HepG2 (cell line): ENCODE measurements at regions not wholly inside any gene's neighbourhood (a gene's known extent, or its start where the extent isn't known, plus 50 kb on each side); places are given as distances from the start of the nearest gene placed in this dataset.

Experiments
- ATAC-seq: fragments of 200-7000 bp; cut with Tn5 transposase; 3 replicates; pipeline ENCODE4 v1.9.1; 2020; ENCODE audit warnings: mild to moderate bottlenecking, moderate library complexity
- BruUV-seq: library from RNA; stranded (reverse); fragments of 400-500 nt; replicated peaks from 2 replicates; lab custom pipeline; 2021; lab: Mats Ljungman, UMichigan
- CTCF ChIA-PET: fragments of 300-600 bp; formaldehyde crosslinking; extraction: SDS; loops from one replicate; lab custom pipeline; 2021; ENCODE audit warnings: low total read pairs, inconsistent platforms, low intra/inter-chr PET ratio; lab: Yijun Ruan, JAX
- POLR2A ChIA-PET: fragments of 350-600 bp; sonication (Branson Sonifier 250); formaldehyde crosslinking; loops from one replicate; lab custom pipeline; 2020; ENCODE audit warnings: antibody characterized with exemption, inconsistent platforms; lab: Yijun Ruan, JAX
- DNase-seq: peaks from one replicate; pipeline ENCODE4 v3.0.0-alpha.2; 2015; ENCODE audit warnings: low spot score
- FAIRE-seq: peaks from 3 replicates; lab custom pipeline; 2011; peaks lifted over from hg19 to GRCh38; lab: Jason Lieb, UNC
- H2AFZ ChIP-seq: one replicate; pipeline ENCODE4 v1.6.1; 2011; ENCODE audit warnings: low read length, inconsistent platforms
- H3K27ac ChIP-seq: fragments of 300-600 bp; 3 replicates; pipeline ENCODE4 v1.8.0; 2011; ENCODE audit warnings: mixed run types, mild to moderate bottlenecking, mixed read lengths, low read length, inconsistent platforms; ENCODE audit not compliant: insufficient read depth; ENCODE audit errors: extremely low read length
- H3K27me3 ChIP-seq, 2 experiments: fragments of 200-600 bp in 1 of 2; 2 replicates in 1 of 2; 3 replicates in 1 of 2; pipeline versions ENCODE4 v1.6.0 to v1.8.0; 2011; ENCODE audit warnings: low read length in 2 of 2, mild to moderate bottlenecking in 2 of 2, moderate library complexity in 2 of 2, inconsistent platforms in 1 of 2; ENCODE audit not compliant: insufficient read depth in 2 of 2, control insufficient read depth in 1 of 2
- H3K36me3 ChIP-seq, 2 experiments: fragments of 200-600 bp in 1 of 2; replicated peaks in 1 of 2; 2 replicates in 1 of 2; 3 replicates in 1 of 2; pipeline versions ENCODE4 v1.5.1 to v1.8.0; 2011; ENCODE audit warnings: low read length in 2 of 2, inconsistent platforms in 1 of 2; ENCODE audit not compliant: insufficient read depth in 2 of 2, control insufficient read depth in 1 of 2
- H3K4me1 ChIP-seq: 2 replicates; pipeline ENCODE4 v1.5.1; 2012; ENCODE audit warnings: low read length, inconsistent platforms; ENCODE audit not compliant: insufficient read depth
- H3K4me2 ChIP-seq: 2 replicates; pipeline ENCODE4 v1.6.0; 2011; ENCODE audit warnings: low read depth, low read length, inconsistent platforms
- H3K4me3 ChIP-seq, 3 experiments: fragments of 200-600 bp in 1 of 3; sonication (generic), shearing (Covaris generic) in 1 of 3; replicated peaks in 1 of 3; 2 replicates each; pipeline ENCODE4 v1.5.1; 2011 to 2016; ENCODE audit warnings: low read length in 3 of 3, inconsistent platforms in 2 of 3, low read depth in 2 of 3, mild to moderate bottlenecking in 2 of 3, control low read depth in 1 of 3, mixed read lengths in 1 of 3; ENCODE audit not compliant: insufficient read depth in 1 of 3
- H3K79me2 ChIP-seq: one replicate; pipeline ENCODE4 v1.6.1; 2011; ENCODE audit warnings: low read length, inconsistent platforms; ENCODE audit not compliant: insufficient read depth
- H3K9ac ChIP-seq: 2 replicates; pipeline ENCODE4 v1.6.0; 2011; ENCODE audit warnings: mild to moderate bottlenecking, low read depth, low read length, inconsistent platforms; ENCODE audit not compliant: insufficient read depth
- H3K9me3 ChIP-seq: 2 replicates; pipeline ENCODE4 v1.5.1; 2012; ENCODE audit warnings: mild to moderate bottlenecking, low read length
- H4K20me1 ChIP-seq: 2 replicates; pipeline ENCODE4 v1.6.0; 2011; ENCODE audit warnings: inconsistent platforms, mild to moderate bottlenecking, low read length, moderate library complexity; ENCODE audit not compliant: insufficient read depth
- FOXA1 ChIP-seq, 2 experiments: fragments of 450-650 bp in 1 of 2; sonication (generic) in 1 of 2; formaldehyde crosslinking in 1 of 2; IDR thresholded peaks; 2 replicates each; pipeline versions ENCODE4 v1.4.0 to v1.6.1; 2016 to 2020; ENCODE audit warnings: missing genetic modification reagents in 1 of 2
- KDM5A ChIP-seq: fragments of 200-600 bp; sonication (generic); IDR thresholded peaks from 2 replicates; pipeline ENCODE4 v1.7.0; 2018; ENCODE audit warnings: antibody characterized with exemption, mild to moderate bottlenecking, low read length, borderline replicate concordance
- KLF13 ChIP-seq: sonication (generic); formaldehyde crosslinking; IDR thresholded peaks from 2 replicates; pipeline ENCODE4 v1.4.0; 2020; ENCODE audit warnings: mild to moderate bottlenecking, missing genetic modification reagents
- SP1 ChIP-seq, 2 experiments: fragments of 450-650 bp in 1 of 2; sonication (generic) in 1 of 2; formaldehyde crosslinking in 1 of 2; IDR thresholded peaks; 2 replicates each; pipeline versions ENCODE4 v1.4.0 to v1.6.1; 2016 to 2020; ENCODE audit warnings: missing genetic modification reagents in 1 of 2
- ZNF251 ChIP-seq: sonication (generic); formaldehyde crosslinking; IDR thresholded peaks from 2 replicates; pipeline ENCODE4 v1.9.0; 2021; ENCODE audit warnings: mild to moderate bottlenecking, missing genetic modification reagents
- ZNF652 ChIP-seq: IDR thresholded peaks from 2 replicates; pipeline ENCODE4 v1.6.1; 2016; ENCODE audit warnings: low read depth, borderline replicate concordance
- in situ Hi-C: cut with HindIII; loops from 2 replicates; pipeline ENCODE4 v1.10.0; 2017; ENCODE audit warnings: low pct_unique_long_range_greater_than_20kb; ENCODE audit not compliant: extremely low pct_ligation_motif_present
- intact Hi-C: fragments of 100-400 bp; cut with micrococcal nuclease; formaldehyde crosslinking; loops from one replicate; pipeline ENCODE4 v1.10.0; 2022; ENCODE audit not compliant: unreplicated experiment
- TF ChIP-seq, protein P1 (sequence below): sonication (generic); formaldehyde crosslinking; conservative IDR thresholded peaks from 2 replicates; pipeline ENCODE4 v1.4.0; 2020; ENCODE audit warnings: missing genetic modification reagents
- TF ChIP-seq, protein P2 (sequence below): sonication (generic); formaldehyde crosslinking; conservative IDR thresholded peaks from 2 replicates; pipeline ENCODE4 v1.8.0; 2022; ENCODE audit warnings: low read depth, missing genetic modification reagents
- TF ChIP-seq, protein P3 (sequence below): sonication (generic); formaldehyde crosslinking; IDR thresholded peaks from 2 replicates; pipeline ENCODE4 v1.4.0; 2020; ENCODE audit warnings: missing genetic modification reagents, borderline replicate concordance
- TF ChIP-seq, protein P4 (sequence below): IDR thresholded peaks from 2 replicates; pipeline ENCODE4 v1.6.1; 2018; ENCODE audit warnings: missing genetic modification reagents
- TF ChIP-seq, protein P5 (sequence below): sonication (generic); formaldehyde crosslinking; conservative IDR thresholded peaks from 2 replicates; pipeline ENCODE4 v1.8.0; 2022; ENCODE audit warnings: mild to moderate bottlenecking, moderate library complexity, missing genetic modification reagents

DNA sequence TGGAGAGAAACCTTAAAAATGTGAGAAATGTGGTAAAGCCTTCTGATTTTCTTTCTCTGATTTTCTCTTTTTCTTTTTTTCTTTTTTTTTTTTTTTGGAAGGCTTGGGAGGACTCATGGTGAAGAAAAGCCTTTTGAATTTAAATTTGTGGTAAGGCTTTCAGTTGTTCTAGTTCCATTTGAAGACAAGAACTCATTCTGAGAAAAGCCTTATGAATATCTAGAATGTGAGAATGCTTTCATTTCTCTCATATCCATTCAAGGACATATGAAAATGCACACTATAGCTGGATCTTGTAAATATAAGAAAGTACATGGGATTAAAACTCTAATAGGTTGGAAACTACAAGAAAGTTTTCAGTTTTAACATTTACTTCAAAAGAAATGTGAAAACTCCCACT, 1045.2 kb upstream of the NRXN1 start:
- intact Hi-C loops (no loop called here), in situ Hi-C loops (no loop called here)
- H3K4me3 ChIP-seq, result no peak overlapping the region
- peaks cover 30% of the 10 kb centered on the region for H3K9me3 ChIP-seq
- H4K20me1 ChIP-seq, result no peaks in the 10 kb centered on the region
- no peak overlapping the region for H3K9ac ChIP-seq
- ChIA-PET POLR2A (no interaction called here), CTCF (no interaction called here)
- BruUV-seq, result no TSS peak
- no peak for FAIRE-seq
- no peak for ATAC-seq
- H3K4me1 ChIP-seq, result no peaks in the 10 kb centered on the region
- no peak overlapping the region for H3K4me2 ChIP-seq
- no peaks in the 10 kb centered on the region for H3K27me3 ChIP-seq
- H3K79me2 ChIP-seq, result no peaks in the 10 kb centered on the region
- H2AFZ ChIP-seq, result no peak overlapping the region
- H3K27ac ChIP-seq, result no peak overlapping the region
- no peak for DNase-seq
- no peaks in the 10 kb centered on the region for H3K36me3 ChIP-seq
- TF ChIP-seq SP1 (IDR thresholded peaks at IDR 0.05) (no peak), SP1 (CRISPR knock-in tag; IDR thresholded peaks at IDR 0.05) (no peak), ZNF652 (CRISPR knock-in tag) (no peak), FOXA1 (IDR thresholded peaks at IDR 0.05) (no peak), FOXA1 (CRISPR knock-in tag; IDR thresholded peaks at IDR 0.05) (no peak), KDM5A (no peak), ZNF251 (CRISPR knock-in tag) (no peak), KLF13 (no peak)
- TF ChIP-seq, protein P1, sequence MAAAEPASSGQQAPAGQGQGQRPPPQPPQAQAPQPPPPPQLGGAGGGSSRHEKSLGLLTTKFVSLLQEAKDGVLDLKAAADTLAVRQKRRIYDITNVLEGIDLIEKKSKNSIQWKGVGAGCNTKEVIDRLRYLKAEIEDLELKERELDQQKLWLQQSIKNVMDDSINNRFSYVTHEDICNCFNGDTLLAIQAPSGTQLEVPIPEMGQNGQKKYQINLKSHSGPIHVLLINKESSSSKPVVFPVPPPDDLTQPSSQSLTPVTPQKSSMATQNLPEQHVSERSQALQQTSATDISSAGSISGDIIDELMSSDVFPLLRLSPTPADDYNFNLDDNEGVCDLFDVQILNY, result no peak
- TF ChIP-seq, protein P2, sequence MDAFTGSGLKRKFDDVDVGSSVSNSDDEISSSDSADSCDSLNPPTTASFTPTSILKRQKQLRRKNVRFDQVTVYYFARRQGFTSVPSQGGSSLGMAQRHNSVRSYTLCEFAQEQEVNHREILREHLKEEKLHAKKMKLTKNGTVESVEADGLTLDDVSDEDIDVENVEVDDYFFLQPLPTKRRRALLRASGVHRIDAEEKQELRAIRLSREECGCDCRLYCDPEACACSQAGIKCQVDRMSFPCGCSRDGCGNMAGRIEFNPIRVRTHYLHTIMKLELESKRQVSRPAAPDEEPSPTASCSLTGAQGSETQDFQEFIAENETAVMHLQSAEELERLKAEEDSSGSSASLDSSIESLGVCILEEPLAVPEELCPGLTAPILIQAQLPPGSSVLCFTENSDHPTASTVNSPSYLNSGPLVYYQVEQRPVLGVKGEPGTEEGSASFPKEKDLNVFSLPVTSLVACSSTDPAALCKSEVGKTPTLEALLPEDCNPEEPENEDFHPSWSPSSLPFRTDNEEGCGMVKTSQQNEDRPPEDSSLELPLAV (CRISPR knock-in tag), result no peak
- TF ChIP-seq, protein P3, sequence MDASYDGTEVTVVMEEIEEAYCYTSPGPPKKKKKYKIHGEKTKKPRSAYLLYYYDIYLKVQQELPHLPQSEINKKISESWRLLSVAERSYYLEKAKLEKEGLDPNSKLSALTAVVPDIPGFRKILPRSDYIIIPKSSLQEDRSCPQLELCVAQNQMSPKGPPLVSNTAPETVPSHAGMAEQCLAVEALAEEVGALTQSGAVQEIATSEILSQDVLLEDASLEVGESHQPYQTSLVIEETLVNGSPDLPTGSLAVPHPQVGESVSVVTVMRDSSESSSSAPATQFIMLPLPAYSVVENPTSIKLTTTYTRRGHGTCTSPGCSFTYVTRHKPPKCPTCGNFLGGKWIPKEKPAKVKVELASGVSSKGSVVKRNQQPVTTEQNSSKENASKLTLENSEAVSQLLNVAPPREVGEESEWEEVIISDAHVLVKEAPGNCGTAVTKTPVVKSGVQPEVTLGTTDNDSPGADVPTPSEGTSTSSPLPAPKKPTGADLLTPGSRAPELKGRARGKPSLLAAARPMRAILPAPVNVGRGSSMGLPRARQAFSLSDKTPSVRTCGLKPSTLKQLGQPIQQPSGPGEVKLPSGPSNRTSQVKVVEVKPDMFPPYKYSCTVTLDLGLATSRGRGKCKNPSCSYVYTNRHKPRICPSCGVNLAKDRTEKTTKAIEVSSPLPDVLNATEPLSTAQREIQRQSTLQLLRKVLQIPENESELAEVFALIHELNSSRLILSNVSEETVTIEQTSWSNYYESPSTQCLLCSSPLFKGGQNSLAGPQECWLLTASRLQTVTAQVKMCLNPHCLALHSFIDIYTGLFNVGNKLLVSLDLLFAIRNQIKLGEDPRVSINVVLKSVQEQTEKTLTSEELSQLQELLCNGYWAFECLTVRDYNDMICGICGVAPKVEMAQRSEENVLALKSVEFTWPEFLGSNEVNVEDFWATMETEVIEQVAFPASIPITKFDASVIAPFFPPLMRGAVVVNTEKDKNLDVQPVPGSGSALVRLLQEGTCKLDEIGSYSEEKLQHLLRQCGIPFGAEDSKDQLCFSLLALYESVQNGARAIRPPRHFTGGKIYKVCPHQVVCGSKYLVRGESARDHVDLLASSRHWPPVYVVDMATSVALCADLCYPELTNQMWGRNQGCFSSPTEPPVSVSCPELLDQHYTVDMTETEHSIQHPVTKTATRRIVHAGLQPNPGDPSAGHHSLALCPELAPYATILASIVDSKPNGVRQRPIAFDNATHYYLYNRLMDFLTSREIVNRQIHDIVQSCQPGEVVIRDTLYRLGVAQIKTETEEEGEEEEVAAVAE, result no peak
- TF ChIP-seq, protein P4, sequence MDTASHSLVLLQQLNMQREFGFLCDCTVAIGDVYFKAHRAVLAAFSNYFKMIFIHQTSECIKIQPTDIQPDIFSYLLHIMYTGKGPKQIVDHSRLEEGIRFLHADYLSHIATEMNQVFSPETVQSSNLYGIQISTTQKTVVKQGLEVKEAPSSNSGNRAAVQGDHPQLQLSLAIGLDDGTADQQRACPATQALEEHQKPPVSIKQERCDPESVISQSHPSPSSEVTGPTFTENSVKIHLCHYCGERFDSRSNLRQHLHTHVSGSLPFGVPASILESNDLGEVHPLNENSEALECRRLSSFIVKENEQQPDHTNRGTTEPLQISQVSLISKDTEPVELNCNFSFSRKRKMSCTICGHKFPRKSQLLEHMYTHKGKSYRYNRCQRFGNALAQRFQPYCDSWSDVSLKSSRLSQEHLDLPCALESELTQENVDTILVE (CRISPR knock-in tag), result no peak
- TF ChIP-seq, protein P5, sequence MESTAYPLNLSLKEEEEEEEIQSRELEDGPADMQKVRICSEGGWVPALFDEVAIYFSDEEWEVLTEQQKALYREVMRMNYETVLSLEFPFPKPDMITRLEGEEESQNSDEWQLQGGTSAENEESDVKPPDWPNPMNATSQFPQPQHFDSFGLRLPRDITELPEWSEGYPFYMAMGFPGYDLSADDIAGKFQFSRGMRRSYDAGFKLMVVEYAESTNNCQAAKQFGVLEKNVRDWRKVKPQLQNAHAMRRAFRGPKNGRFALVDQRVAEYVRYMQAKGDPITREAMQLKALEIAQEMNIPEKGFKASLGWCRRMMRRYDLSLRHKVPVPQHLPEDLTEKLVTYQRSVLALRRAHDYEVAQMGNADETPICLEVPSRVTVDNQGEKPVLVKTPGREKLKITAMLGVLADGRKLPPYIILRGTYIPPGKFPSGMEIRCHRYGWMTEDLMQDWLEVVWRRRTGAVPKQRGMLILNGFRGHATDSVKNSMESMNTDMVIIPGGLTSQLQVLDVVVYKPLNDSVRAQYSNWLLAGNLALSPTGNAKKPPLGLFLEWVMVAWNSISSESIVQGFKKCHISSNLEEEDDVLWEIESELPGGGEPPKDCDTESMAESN (CRISPR knock-in tag), result no peak
